NCI-H128 (cell line): ENCODE measurements at regions not wholly inside any gene's neighbourhood (a gene's known extent, or its start where the extent isn't known, plus 50 kb on each side); places are given as distances from the start of the nearest gene placed in this dataset.

ENCODE experiments used
- DNase-seq: peaks from one replicate; lab custom pipeline; 2025; ENCODE audit not compliant: unreplicated experiment; lab: John Stamatoyannopoulos, UW

DNA sequence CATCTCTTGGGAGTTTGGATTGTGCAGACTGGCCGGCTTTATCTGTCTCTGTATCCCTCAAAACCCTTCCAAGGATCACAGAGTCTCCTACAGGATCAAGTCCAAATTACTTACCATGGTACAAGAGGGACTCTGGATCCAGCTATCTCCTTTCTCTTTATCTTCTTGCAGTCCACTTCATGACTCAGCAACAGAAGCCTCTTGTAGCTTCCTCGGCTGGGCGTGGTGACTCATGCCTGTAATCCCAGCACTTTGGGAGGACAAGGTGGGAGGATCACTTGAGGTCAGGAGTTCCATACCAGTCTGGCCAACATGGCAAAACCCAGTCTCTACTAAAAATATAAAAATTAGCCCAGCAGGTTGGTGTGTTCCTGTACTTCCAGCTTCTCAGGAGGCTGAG lies 189.7 kb downstream of the BCAT1 start:
- no peak for DNase-seq

DNA sequence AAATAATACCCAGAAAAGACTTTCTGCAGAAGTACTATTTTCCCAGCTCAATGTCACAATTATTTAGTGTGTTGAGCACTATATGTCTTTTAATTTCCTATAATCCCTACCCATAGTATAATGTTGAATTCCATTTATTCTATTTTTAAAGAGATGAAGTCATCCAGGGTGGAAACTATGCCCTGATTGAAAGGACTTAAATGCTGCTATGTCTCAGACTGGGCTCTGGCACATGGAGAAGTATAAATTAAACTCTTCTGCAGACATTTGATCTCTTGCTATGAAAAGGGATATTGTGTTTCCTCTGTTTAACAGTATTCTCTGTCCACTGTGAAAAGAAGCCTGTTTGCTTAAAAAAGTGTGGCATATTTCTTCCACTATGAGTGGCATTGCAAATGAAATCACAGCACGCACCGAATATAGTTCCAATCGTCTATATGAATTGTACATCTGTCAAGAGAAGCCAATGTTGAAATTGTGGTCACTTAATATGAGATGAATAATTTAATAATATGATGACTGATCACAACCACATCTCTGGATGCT lies 192.3 kb downstream of the BCAT1 start:
- DNase-seq: no peak

DNA sequence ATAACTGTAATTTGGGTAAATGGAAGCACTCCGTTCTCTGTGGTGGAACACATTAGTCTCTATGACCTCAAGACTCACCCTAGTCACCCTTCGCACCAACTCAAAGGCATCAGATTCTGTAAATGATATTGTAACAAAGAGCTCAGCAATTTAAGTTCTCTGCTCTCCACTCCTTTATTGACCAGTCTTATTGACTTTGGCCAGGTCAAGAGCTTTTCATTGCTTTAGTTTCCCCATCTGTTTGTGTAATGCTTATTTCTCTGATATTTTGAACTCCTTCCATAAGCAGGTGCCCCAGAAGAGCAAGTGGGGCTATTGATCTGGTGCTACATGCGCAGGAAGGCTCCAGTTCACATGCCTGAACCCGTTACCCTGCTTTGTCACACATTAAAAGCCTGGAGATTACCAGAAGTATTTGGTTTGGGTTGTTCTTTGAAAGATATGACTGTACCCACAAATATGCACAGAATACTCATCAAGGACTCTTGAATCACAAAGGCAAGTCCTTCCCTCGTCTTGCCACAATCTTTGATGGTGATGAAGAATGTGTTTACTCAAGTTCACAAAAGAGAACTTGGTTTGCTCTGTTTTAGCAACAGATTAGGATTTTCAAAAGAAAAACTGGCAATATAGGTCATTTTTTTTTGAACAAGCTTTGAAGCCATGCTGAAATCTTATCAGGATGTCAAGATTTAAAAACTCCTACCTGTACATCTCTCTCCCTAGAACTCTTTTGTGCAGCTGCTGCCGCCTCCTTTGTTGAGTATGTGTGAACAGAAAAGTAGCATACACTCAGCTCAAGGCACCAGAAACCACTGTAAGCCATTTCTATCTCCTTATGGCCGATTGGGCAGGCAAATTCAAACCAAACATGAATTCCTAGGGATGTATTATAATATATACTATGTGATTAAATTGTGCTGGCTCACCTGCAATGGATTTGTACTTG lies 193.9 kb downstream of the BCAT1 start:
- no peak for DNase-seq

DNA sequence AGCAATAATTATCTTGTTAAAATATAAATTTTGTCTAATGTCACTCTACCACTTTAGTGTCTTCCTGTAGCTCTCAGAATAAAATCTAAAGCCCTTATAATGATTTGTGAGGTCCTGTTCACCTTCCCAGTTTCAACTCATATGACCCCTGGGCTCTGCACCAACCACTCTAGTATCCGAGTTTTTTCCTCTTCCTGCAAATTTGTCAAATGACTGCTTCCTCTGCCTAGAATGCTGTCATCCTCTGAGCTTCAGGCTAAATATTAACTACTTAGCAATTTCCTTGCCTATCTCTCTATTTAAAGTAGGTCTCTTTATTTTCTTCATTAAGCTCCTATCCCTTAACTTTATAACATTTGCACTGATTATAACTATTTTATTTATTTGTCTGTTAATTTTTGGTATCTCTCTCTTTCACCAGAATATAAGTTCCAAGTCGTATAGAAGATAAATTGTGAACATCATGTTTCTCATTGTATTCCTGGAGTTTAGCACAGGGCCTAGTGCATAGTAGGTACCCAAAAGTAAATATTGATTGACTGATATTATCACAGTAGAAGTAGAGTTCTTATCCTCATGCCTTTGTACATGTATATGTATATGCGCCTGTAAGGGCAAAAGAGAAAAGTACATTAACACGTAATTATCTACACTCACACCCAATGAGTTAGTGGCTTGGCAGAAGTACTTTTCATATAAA lies 196.0 kb downstream of the BCAT1 start:
- DNase-seq: no peak

DNA sequence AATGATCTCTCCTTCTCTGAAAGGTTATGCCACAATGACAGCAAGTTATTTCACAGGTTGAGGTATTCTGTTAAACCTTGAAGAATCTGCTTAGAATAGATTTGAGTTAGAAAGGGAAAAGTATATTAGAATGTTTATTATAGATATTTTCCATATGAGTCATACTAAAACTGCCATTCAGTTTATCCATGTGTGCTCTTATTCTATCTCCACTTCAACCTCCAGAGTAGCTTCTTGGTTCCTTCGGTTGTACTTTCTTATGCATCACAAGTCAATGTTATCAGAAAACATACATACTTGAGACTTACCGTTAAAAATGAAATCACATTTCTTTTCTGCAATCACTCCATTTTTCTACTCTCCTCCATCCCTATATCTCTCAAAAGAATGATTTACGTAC lies 197.7 kb downstream of the BCAT1 start:
- DNase-seq: no peak

DNA sequence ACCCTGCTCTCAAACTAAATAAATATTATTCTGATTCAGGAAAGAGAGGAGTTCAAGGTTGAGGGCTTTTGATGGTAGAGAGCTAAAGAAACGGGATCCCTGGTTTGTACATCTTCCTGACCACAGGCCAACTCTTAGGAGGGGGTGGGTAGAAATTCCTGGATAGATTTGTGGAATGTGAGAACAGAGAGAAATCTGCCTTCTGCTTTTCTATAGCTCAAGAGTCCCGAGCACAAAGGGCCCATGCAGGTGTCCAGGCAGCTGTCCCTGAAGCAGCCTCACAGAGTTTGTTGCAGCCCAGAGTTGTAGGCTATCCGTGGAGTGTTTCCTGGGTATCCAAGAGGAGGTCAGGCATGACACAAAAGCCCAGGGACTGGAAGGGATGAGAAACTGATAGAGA lies 198.6 kb downstream of the BCAT1 start:
- DNase-seq: no peak

DNA sequence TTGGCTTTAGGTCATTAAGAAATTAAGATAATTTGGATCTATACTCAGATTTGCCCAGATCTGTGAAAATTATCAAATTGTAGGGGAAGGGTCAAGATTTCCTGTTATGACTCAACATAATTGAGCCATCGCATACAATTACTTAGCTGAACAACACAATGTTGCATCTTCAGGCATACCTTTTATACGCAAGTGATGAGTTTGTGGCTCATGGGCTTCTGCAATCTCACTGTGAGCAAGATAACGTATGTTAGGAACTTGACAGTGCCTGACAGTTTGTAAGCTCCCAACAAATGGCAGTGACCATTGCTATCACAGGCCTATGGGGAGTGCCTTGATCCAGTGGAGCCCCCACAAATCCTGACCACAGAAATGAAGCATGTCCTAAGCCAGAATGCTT lies 199.7 kb downstream of the BCAT1 start:
- no peak for DNase-seq

DNA sequence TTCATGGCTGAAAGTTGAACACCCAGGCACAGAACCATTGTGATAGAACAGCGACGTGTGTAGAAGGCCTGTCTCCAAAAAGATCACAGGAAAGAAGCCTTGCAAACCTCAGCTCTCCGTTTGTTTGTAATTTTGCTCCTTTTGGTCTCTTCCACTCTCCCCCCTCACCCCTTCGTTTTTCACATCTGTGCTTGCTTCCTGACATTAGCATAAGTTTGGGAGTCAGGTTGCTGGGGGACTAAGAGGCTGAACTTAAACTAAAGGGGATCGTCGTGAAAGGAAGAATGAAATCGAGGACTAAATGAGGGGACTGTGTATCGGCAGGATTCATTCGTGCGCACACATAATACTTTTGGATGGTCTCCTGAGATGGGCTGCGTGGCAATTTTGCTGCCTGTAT lies 200.6 kb downstream of the BCAT1 start:
- no peak for DNase-seq

DNA sequence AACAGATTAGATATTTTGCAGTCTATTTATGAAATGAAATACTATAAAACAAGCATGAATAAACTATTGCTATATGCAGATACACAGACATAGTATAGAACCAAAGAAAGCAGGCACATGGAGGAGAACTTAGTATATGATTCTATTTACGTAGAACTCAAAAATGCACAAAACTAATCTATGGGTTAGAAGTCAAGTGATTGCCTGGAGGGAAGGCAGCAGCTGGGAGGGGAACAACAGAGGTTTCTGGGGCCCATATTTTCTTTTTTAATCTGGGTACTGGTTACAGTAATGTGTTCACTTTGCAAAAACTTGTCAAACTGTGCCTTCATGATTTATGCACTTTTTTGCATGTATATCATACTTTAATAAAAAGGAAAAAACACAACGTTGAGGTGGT lies 202.0 kb downstream of the BCAT1 start:
- DNase-seq: no peak

DNA sequence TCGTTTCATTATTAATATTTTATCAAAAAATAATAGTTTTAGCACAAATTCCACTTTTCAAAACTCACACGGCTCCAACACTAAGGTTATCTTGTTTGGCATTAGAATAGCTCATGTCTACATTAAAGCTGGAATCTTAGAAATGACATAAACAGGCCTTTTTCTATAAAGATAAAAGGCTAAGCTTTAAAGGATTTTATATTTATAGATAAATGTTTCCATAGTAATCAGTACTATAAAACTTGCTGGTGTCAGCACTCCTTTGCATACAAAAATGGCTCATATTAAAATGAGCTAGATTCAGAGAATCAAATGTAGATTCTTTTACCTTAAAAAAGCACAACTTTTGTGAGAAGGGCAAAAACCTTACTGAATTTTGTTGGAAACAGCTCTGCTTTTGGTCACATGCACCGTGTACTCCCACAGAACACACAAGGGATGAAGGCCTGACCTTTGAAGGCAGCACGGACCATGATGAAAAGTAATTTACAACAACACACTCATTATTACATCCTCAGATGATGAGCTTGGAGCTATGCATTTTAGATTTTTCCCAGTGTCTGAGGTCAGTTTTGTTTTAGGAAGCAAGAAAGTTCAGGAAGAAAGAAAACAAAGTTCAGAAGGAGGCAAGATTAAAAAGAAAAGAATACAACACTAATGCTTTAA lies 202.8 kb downstream of the BCAT1 start:
- no peak for DNase-seq

DNA sequence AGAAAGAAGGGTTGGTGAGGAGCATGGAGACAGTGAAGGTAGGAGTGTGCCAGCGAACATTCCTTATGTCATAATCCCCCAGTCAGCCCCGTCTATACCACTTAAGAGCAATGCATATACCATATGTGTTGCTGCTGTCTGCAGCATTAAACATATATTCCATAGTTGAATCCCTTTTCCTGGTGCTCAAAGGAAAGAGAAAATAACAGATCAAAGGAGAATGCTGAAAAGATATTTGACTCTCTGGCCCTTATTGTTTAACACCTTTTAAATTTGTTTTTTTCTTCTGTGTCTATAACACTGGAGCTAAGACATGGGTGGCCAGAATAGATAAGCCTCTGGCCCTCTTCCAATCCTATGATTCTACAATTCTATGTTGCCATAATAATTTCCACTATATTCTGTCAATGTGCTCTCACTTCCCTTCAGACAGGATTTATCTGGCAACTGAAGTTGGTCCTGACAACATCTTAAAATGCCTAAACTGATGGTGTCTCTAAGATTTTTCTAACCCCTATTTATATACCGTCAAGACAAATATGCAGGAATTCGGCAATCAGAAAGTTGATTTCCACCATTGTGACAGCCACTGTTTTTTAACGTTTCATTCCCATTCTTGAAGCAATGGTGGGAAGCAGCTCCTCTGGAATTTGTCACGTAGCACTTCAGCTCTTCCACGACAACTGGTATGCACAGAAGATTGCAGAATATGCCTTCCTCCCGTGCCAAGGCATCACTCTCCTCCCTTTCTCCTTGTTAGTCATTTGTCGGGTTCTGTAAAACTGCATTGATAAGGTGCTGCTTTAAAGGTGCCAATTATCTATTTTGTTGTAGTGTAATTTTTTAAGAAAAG lies 204.7 kb downstream of the BCAT1 start:
- DNase-seq: no peak

DNA sequence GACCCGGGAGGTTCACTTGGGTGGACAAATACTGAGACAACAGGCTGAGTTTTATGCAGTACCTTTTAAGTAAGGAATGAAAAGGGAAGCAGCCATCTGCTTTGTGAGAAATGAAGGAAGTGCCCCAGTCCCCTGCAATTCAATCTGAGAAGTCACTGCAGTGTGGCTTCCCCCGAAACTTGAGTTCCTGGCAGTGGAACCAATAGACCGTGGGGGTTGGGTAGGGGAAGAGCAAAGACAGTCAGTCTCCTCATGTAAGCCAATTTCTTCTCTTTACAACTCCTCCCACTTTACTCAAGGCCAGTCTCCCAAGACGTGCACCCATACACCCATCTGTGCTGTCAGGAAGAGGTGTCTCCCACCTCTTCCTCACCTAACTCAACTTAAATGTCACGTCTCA lies 206.5 kb downstream of the BCAT1 start:
- DNase-seq: no peak

DNA sequence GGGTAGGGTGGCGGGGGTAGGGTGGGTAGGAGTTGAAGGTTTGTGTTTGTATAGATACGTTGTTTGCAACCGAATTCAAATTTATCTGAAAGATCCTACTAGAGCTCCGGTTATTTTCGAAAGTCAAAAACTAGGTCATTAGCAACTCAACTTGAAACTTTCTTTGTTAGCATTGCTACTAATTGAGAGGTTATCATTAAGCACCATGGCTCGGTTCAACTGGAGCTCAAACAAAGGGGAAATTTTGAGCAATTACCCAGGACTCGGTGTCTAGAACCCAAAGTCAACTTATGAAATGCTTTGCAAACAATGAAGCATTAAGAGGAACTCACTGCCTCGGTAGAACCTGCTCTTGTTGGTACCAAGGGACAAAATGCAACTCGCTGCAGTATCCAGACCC lies 207.7 kb downstream of the BCAT1 start:
- no peak for DNase-seq

DNA sequence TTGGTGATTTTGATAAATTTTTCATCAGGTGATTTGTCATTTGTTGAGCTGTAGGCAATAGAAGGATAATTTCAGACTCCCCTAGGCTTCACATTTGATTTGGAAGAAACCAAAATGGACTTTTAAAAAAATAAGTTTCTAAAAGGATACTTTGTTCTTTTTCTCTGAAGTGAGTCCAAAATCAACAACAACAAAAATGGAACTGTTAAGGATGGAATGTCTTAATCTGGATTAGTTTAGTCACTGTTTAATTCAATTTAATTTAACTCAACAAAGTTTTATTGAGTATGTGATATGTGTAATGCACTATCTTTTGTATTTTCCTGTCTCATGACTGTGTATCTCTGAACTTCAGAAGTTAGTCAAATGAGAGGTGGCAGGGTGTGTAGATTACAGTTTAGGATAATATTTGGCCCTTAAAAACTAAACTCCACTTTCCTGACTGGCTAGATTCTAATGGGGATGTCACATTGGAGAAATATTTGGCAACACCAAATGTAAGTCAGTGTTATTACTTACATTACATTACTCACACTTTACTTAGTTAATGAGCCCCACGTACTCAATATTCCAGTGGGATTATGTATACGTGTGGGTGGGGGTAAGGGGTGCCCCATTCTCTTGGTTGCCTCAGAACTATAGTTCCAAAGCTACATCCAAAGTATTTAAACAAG lies 209.7 kb downstream of the BCAT1 start:
- DNase-seq: no peak

DNA sequence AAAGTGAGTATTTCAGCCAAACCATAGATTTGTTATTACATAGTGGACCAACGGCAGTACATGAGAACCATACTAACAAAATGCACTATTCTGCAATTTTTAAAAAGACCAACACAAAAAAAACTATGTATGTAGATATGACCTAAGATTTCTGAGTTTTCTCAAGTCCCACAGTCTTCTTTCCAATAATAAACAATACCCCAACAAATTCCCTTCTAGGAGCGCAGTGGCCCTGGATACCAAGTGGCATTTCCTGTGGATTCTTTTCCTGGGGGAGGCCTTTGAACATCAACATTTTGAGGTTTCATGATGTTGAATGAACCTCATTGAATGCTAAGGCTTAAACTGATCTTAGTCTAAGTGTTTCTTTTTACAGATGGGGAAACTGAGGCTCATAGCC lies 210.5 kb downstream of the BCAT1 start:
- no peak for DNase-seq

DNA sequence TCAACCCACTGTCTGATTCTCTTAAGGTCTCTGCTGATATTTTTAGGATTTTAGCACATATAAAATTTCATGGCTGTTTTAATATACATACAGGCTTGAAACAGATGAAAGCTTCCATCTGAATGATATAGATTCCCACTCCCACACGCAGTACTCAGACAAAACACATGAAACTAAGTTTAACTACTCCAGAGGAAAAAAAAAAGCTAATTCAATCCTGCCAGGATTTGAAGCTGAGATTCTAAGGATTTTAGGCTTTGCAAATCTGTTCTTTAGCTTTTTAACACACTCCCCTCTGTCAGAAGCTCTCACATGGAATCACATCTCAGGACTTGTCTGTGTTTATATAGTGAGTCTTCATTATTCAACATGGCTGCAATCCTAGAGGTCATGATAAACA lies 217.3 kb downstream of the BCAT1 start:
- DNase-seq: no peak

DNA sequence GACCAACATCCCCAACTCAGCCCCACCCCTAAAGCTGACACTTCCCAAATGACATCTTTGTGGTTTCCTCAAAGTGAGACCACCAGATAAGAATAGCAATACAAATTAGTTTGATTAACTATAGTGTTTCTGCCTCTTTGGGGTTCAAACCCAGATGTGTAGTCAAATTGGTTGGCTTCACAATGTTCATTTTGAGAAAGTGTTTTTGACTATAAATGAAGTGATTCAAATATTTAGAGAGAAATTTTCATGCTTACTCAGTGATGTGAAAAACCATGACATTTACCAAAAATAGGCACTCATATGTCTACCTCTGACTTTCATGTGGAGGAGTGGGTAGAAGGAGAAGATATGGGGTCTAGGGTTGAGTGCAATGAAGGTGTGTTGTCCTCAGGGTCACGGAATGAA lies 218.4 kb downstream of the BCAT1 start:
- DNase-seq: no peak

DNA sequence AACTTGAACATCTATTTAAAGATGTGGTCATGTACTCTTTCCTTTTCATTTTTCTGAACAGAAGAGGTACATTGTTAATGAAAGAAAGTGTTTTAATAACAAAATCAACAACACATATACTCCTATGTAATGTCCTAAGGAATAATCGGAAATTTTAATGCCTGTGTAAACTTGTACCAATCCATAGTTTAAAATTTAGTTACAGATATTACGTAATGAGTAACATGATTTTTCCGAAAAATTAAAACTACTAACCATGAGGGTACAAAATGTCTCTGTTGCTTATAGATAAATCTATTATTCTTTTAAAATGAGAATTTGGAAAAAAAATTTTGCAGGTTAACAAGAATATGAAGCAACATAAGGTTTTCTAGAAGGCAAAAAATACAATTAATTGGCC lies 220.1 kb downstream of the BCAT1 start:
- no peak for DNase-seq

DNA sequence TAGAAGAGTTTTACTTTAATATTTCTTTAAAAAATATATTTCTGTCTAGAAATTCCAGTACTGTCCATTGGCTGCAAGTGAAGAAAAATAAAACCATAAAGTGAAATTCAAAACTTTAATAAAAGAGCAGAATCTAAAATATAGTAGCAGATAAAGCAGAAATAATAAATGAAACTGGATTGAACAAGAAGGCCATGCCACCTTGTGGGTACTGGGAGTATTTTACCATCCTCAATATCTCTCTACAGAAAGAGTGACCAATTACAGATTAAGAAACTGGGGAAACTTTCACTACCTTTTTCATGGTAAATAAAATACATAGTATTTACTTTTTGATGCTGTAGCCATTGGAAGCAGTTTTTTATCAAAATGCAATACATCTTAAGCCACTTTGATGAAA lies 220.5 kb downstream of the BCAT1 start:
- no peak for DNase-seq

DNA sequence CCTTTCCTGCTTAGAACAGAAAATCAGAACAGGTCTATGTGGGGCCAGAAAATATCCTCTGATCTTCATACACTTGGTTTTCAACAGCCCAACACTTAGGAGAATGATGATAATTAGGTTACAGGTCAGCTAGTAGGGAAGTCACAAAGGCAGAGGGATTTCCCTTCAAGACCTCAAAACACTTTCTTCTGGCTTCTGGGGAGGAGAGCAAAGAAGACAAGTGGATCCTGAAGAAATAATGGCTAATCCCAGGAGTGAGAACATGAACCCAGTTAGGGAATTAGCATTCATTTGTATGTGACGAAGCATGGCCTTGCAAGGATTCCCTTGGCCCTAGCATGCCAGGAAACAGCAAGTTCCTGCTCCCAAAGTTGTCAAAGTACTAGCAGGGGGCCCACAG lies 223.3 kb downstream of the BCAT1 start:
- DNase-seq: no peak
